ENCODE measurements at regions not wholly inside any gene's neighbourhood (a gene's known extent, or its start where the extent isn't known, plus 50 kb on each side); places are given as distances from the start of the nearest gene placed in this dataset.
"Not testable (repeated sequence)": the region's sequence is repeated elsewhere in the genome, so short reads cannot be mapped to it uniquely, and the experiment has no call there.

- no peak for DNase-seq (ENCODE audit: low read depth in 2 of 2)
Observed at GRCh38 chr11:69869311-69869939, 50.2 kb upstream of the FGF3 start.

- no peak for DNase-seq (ENCODE audit: low read depth in 2 of 2)
Observed at GRCh38 chr11:69870766-69871165, 51.5 kb upstream of the FGF3 start.

- no peak for DNase-seq (ENCODE audit: low read depth in 2 of 2)
Observed at GRCh38 chr11:69873166-69874077, 54.2 kb upstream of the FGF3 start.

GRCh38 chr11:69874178-69874983 is 55.2 kb upstream of the FGF3 start:
- DNase-seq (ENCODE audit: low read depth in 2 of 2): no peak

- no peak for DNase-seq (ENCODE audit: low read depth in 2 of 2)
Observed at GRCh38 chr11:69874984-69875624, 55.9 kb upstream of the FGF3 start.

- DNase-seq (ENCODE audit: low read depth in 2 of 2): no peak
Observed at GRCh38 chr11:69876013-69876412, 56.8 kb upstream of the FGF3 start.

GRCh38 chr11:69877235-69877634 is 58.0 kb upstream of the FGF3 start:
- DNase-seq (ENCODE audit: low read depth in 2 of 2): no peak

- DNase-seq (ENCODE audit: low read depth in 2 of 2): not testable (repeated sequence)
Observed at GRCh38 chr11:69877704-69878103, 58.5 kb upstream of the FGF3 start.

GRCh38 chr11:69878144-69878883 is 59.1 kb upstream of the FGF3 start:
- no peak for DNase-seq (ENCODE audit: low read depth in 2 of 2)

GRCh38 chr11:69878927-69879728 is 59.9 kb upstream of the FGF3 start:
- no peak for DNase-seq (ENCODE audit: low read depth in 2 of 2)

GRCh38 chr11:69879729-69880005 is 60.5 kb upstream of the FGF3 start:
- no peak for DNase-seq (ENCODE audit: low read depth in 2 of 2)

GRCh38 chr11:69880041-69880825 is 61.0 kb upstream of the FGF3 start:
- no peak for DNase-seq (ENCODE audit: low read depth in 2 of 2)

- DNase-seq (ENCODE audit: low read depth in 2 of 2): no peak
Observed at GRCh38 chr11:69880826-69881445, 61.7 kb upstream of the FGF3 start.

- DNase-seq (ENCODE audit: low read depth in 2 of 2): no peak
Observed at GRCh38 chr11:69881467-69882269, 62.5 kb upstream of the FGF3 start.

- no peak for DNase-seq (ENCODE audit: low read depth in 2 of 2)
Observed at GRCh38 chr11:69882270-69882608, 63.0 kb upstream of the FGF3 start.

- no peak for DNase-seq (ENCODE audit: low read depth in 2 of 2)
Observed at GRCh38 chr11:69883292-69884255, 64.4 kb upstream of the FGF3 start.

- no peak for DNase-seq (ENCODE audit: low read depth in 2 of 2)
Observed at GRCh38 chr11:69884286-69884685, 65.1 kb upstream of the FGF3 start.
